GM12892 (cell line): ENCODE measurements at regions not wholly inside any gene's neighbourhood (a gene's known extent, or its start where the extent isn't known, plus 50 kb on each side); places are given as distances from the start of the nearest gene placed in this dataset.

Experiments used
- POLR2AphosphoS5 ChIP-seq: IDR thresholded peaks from 2 replicates; pipeline ENCODE4 v1.6.1; 2011; ENCODE audit warnings: low read depth, low read length, control low read depth
- TAF1 ChIP-seq: IDR thresholded peaks from 2 replicates; pipeline ENCODE4 v1.6.1; 2011; ENCODE audit warnings: low read depth, mild to moderate bottlenecking, control low read depth, low read length, borderline replicate concordance

DNA sequence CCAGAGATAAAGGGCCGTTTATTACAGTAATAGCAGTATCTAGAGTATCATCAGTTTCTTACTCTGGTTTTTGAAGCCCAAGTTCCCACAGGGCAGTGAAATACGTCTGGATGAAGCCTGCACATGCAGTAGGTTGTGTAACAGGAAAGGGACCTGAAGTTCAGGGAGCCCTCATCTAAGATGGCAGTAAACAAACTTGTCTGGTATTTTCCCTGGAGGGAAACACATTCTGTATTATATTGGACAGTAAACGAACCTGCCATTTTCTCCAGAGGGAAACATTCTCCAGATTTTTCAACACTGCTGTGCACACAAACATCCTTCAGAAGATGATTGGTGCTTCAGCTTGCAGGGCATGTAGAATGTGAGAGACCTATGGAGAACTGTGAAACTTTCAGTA, 189.9 kb downstream of the TFEC start:
- TF ChIP-seq TAF1, result no peak
- no peak for TF ChIP-seq POLR2AphosphoS5
